ENCODE measurements at regions not wholly inside any gene's neighbourhood (a gene's known extent, or its start where the extent isn't known, plus 50 kb on each side); places are given as distances from the start of the nearest gene placed in this dataset.

DNA sequence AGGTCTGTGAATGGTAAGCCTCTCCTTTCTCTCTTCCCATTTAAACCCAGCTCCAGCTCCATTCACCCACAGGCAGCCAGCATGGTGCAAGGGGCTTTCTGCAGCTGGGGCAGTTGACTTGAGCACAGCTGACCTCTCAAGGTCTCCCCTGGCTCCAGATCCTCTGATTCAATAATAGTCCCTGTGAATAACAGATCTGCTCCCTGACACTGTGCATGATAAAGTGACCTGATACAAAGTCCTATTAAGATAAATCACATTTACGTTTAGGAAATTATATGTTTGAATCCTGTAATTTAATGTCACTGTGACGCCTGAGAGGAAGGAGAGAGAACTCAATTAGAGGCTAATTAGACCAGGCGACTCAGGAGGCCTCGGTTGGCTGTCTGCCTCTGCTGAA lies 540.4 kb upstream of the CDH11 start:
- Histone ChIP-seq H3K9me3 (ENCODE audit: control insufficient read depth, insufficient read depth, low read length) (no peaks in the 10 kb centered on the region), H3K4me2 (ENCODE audit: low read length) (no peak overlapping the region), H3K27me3 (ENCODE audit: control insufficient read depth, low read length) (no peaks in the 10 kb centered on the region), H3K4me1 (ENCODE audit: control insufficient read depth, low read length) (no peaks in the 10 kb centered on the region), H4K20me1 (ENCODE audit: control insufficient read depth, insufficient read depth, low read depth, low read length) (no peaks in the 10 kb centered on the region), H3K79me2 (ENCODE audit: control insufficient read depth, low read length) (no peaks in the 10 kb centered on the region), H3K36me3 (ENCODE audit: control insufficient read depth, low read length) (no peaks in the 10 kb centered on the region), H3K9me2 (replicated peaks; ENCODE audit: control insufficient read depth, low read length) (no peaks in the 10 kb centered on the region), H3K4me3 (ENCODE audit: low read length) (no peak overlapping the region), H3K27ac (ENCODE audit: low read depth, low read length) (no peak overlapping the region), H3F3A (ENCODE audit: control insufficient read depth, insufficient read depth) (no peaks in the 10 kb centered on the region)
- TF ChIP-seq EZH2phosphoT487 (IDR thresholded peaks at IDR 0.05; ENCODE audit: borderline replicate concordance, low read length) (no peak), CTCF (IDR thresholded peaks at IDR 0.05; ENCODE audit: low read depth, low read length, poor library complexity, severe bottlenecking) (no peak)

- Histone ChIP-seq H3K36me3 (ENCODE audit: control insufficient read depth, low read length) (no peaks in the 10 kb centered on the region), H3K4me3 (ENCODE audit: low read length) (no peak overlapping the region), H4K20me1 (ENCODE audit: control insufficient read depth, insufficient read depth, low read depth, low read length) (no peaks in the 10 kb centered on the region), H3K27ac (ENCODE audit: low read depth, low read length) (no peak overlapping the region), H3K27me3 (ENCODE audit: control insufficient read depth, low read length) (no peaks in the 10 kb centered on the region), H3K4me1 (ENCODE audit: control insufficient read depth, low read length) (no peaks in the 10 kb centered on the region), H3K9me2 (replicated peaks; ENCODE audit: control insufficient read depth, low read length) (no peaks in the 10 kb centered on the region), H3K9me3 (ENCODE audit: control insufficient read depth, insufficient read depth, low read length) (no peaks in the 10 kb centered on the region), H3K4me2 (ENCODE audit: low read length) (no peak overlapping the region), H3F3A (ENCODE audit: control insufficient read depth, insufficient read depth) (no peaks in the 10 kb centered on the region), H3K79me2 (ENCODE audit: control insufficient read depth, low read length) (no peaks in the 10 kb centered on the region)
- no peak for TF ChIP-seq CTCF (IDR thresholded peaks at IDR 0.05; ENCODE audit: low read depth, low read length, poor library complexity, severe bottlenecking)
- TF ChIP-seq EZH2phosphoT487 (IDR thresholded peaks at IDR 0.05; ENCODE audit: borderline replicate concordance, low read length) = no peak
Observed at GRCh38 chr16:65661558-65661957, 539.7 kb upstream of the CDH11 start.

DNA sequence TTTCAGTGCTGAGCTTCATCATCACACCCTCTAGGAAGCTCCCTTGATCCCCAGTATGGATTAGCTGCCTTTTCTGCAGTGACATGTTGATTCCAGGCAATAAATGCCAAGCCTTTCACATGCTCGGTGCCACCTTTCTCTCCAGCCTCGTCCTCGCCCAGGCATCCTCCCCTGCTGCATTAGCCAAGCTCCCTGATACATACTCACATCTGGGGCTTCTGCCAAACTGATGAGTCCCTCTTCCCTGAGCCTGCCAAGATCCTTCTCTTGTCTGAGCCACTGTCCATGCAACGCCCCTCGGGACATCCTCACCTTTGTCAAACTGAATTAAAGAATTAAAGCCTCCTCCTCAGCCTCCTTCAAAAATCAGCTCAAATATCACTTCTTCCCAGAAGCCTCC lies 538.5 kb upstream of the CDH11 start:
- no peak for TF ChIP-seq CTCF (IDR thresholded peaks at IDR 0.05; ENCODE audit: low read depth, low read length, poor library complexity, severe bottlenecking)
- TF ChIP-seq EZH2phosphoT487 (IDR thresholded peaks at IDR 0.05; ENCODE audit: borderline replicate concordance, low read length) = no peak
- H3K27me3 ChIP-seq (ENCODE audit: control insufficient read depth, low read length) = no peaks in the 10 kb centered on the region
- no peak overlapping the region for H3K27ac ChIP-seq (ENCODE audit: low read depth, low read length)
- H3K79me2 ChIP-seq (ENCODE audit: control insufficient read depth, low read length) = no peaks in the 10 kb centered on the region
- no peaks in the 10 kb centered on the region for H3K36me3 ChIP-seq (ENCODE audit: control insufficient read depth, low read length)
- H3K4me3 ChIP-seq (ENCODE audit: low read length) = no peak overlapping the region
- H3F3A ChIP-seq (ENCODE audit: control insufficient read depth, insufficient read depth) = no peaks in the 10 kb centered on the region
- H4K20me1 ChIP-seq (ENCODE audit: control insufficient read depth, insufficient read depth, low read depth, low read length) = no peaks in the 10 kb centered on the region
- no peak overlapping the region for H3K4me2 ChIP-seq (ENCODE audit: low read length)
- no peaks in the 10 kb centered on the region for H3K9me3 ChIP-seq (ENCODE audit: control insufficient read depth, insufficient read depth, low read length)
- no peaks in the 10 kb centered on the region for H3K4me1 ChIP-seq (ENCODE audit: control insufficient read depth, low read length)
- H3K9me2 ChIP-seq (replicated peaks; ENCODE audit: control insufficient read depth, low read length) = no peaks in the 10 kb centered on the region

DNA sequence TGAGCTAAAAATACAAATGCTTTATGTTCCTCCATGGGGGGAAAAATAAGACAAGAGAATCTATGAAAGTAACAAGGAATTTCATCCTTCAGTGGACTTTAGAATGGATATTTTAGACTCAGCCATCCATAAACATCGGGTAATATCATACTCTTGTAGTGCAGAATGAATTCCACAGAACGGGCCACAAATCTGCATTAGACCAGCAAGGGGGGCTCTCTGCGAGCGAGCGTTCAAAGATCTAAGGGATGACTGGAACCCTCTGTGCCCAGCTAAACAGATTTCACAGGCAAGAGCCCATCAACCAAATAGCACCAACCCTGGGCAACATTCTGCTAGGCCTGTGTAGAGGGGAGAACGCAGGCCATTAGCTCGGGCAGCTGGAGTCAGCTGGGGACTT lies 537.9 kb upstream of the CDH11 start:
- no peaks in the 10 kb centered on the region for H3K79me2 ChIP-seq (ENCODE audit: control insufficient read depth, low read length)
- H3F3A ChIP-seq (ENCODE audit: control insufficient read depth, insufficient read depth) = no peaks in the 10 kb centered on the region
- no peaks in the 10 kb centered on the region for H3K36me3 ChIP-seq (ENCODE audit: control insufficient read depth, low read length)
- H3K4me3 ChIP-seq (ENCODE audit: low read length) = no peak overlapping the region
- TF ChIP-seq EZH2phosphoT487 (IDR thresholded peaks at IDR 0.05; ENCODE audit: borderline replicate concordance, low read length) = no peak
- TF ChIP-seq CTCF (IDR thresholded peaks at IDR 0.05; ENCODE audit: low read depth, low read length, poor library complexity, severe bottlenecking) = no peak
- H3K4me1 ChIP-seq (ENCODE audit: control insufficient read depth, low read length) = no peaks in the 10 kb centered on the region
- no peaks in the 10 kb centered on the region for H3K27me3 ChIP-seq (ENCODE audit: control insufficient read depth, low read length)
- no peak overlapping the region for H3K27ac ChIP-seq (ENCODE audit: low read depth, low read length)
- H4K20me1 ChIP-seq (ENCODE audit: control insufficient read depth, insufficient read depth, low read depth, low read length) = no peaks in the 10 kb centered on the region
- no peak overlapping the region for H3K4me2 ChIP-seq (ENCODE audit: low read length)
- no peaks in the 10 kb centered on the region for H3K9me3 ChIP-seq (ENCODE audit: control insufficient read depth, insufficient read depth, low read length)
- H3K9me2 ChIP-seq (replicated peaks; ENCODE audit: control insufficient read depth, low read length) = no peaks in the 10 kb centered on the region

Measured in DOHH2 (cell line).